Muscle layer of colon (tissue), 2 donors: ENCODE measurements at regions not wholly inside any gene's neighbourhood (a gene's known extent, or its start where the extent isn't known, plus 50 kb on each side); places are given as distances from the start of the nearest gene placed in this dataset.

Experiments used
- H3K27ac ChIP-seq: one replicate; pipeline ENCODE4 v1.7.0; 2013; ENCODE audit warnings: low read depth, mild to moderate bottlenecking, low read length, moderate library complexity
- H3K27me3 ChIP-seq, 2 donors: one replicate each; pipeline ENCODE4 v1.7.0; 2013; ENCODE audit warnings: low read length in 2 of 2, mild to moderate bottlenecking in 2 of 2; ENCODE audit not compliant: insufficient read depth in 2 of 2, control insufficient read depth in 1 of 2
- H3K36me3 ChIP-seq: one replicate; pipeline ENCODE4 v1.7.0; 2013; ENCODE audit warnings: mild to moderate bottlenecking, low read length; ENCODE audit not compliant: insufficient read depth
- H3K4me1 ChIP-seq: one replicate; pipeline ENCODE4 v1.7.0; 2013; ENCODE audit warnings: mild to moderate bottlenecking, low read length; ENCODE audit not compliant: insufficient read depth
- H3K4me3 ChIP-seq, 2 donors: one replicate each; pipeline ENCODE4 v1.7.0; 2013; ENCODE audit warnings: low read length in 2 of 2, low read depth in 1 of 2, mild to moderate bottlenecking in 1 of 2, moderate library complexity in 1 of 2
- H3K9ac ChIP-seq: one replicate; pipeline ENCODE4 v1.7.0; 2013; ENCODE audit warnings: low read length
- H3K9me3 ChIP-seq: one replicate; pipeline ENCODE4 v1.7.0; 2013; ENCODE audit warnings: mild to moderate bottlenecking, low read length
- donor health status: abdominal sarcoma.
- donor health status: Adenocarcinoma of cecum.

- H3K4me1 ChIP-seq = no peaks in the 10 kb centered on the region
- H3K9ac ChIP-seq = no peak overlapping the region
- H3K36me3 ChIP-seq = no peaks in the 10 kb centered on the region
- H3K27me3 ChIP-seq = no peaks in the 10 kb centered on the region
- H3K27ac ChIP-seq = no peak overlapping the region
- H3K4me3 ChIP-seq = no peak overlapping the region
- no peaks in the 10 kb centered on the region for H3K9me3 ChIP-seq
Observed at GRCh38 chr11:135036488-135037297, 624.7 kb upstream of the B3GAT1 start.

DNA sequence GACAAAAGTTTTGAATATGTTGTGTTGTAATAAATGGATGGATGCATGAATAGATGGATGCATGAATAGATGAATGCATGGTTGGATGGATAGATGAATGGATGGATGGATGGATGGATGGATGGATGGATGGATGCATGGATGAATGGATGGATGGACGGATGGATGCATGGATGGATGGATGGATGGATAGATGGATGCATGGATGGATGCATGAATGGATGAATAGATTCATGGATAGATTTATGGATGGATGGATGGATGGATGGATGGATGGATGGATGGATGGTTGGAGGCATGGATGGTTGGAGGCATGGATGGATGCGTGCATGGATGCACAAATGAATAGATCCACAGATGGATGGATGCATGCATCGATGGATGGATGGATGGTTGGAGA, 623.2 kb upstream of the B3GAT1 start:
- no peaks in the 10 kb centered on the region for H3K36me3 ChIP-seq
- H3K4me1 ChIP-seq = no peaks in the 10 kb centered on the region
- H3K9me3 ChIP-seq = no peaks in the 10 kb centered on the region
- no peak overlapping the region for H3K27ac ChIP-seq
- H3K4me3 ChIP-seq = no peak overlapping the region
- no peak overlapping the region for H3K9ac ChIP-seq
- H3K27me3 ChIP-seq = peaks cover 0 to 5% of the 10 kb centered on the region in 2 donors

DNA sequence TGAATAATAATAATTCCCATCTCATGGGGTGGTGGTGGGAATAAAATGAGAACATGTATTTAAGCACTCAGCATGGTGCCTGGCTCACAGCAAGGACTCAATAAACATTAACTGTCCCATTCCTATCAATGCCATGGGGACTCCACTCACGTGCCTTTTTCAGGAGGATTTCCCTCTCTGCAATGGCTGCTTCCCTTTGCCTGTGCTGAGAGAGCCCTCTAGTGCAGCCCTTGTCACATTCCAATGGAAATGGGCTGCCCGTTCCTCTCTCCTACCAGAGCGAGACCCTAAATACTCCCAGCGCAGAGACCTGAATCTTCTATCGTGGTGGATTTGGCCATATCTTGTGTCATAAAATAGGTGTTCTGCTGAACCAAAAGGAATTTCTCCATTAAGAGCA, 621.5 kb upstream of the B3GAT1 start:
- Histone ChIP-seq H3K27ac (no peak overlapping the region), H3K4me3 (no peak overlapping the region), H3K9me3 (no peaks in the 10 kb centered on the region), H3K4me1 (no peaks in the 10 kb centered on the region), H3K36me3 (no peaks in the 10 kb centered on the region), H3K27me3 (peaks cover 0 to 5% of the 10 kb centered on the region in 2 donors), H3K9ac (no peak overlapping the region)

GRCh38 chr11:135031205-135031989, 619.4 kb upstream of the B3GAT1 start:
- Histone ChIP-seq H3K9me3 (no peaks in the 10 kb centered on the region), H3K27me3 (peaks cover 0 to 5% of the 10 kb centered on the region in 2 donors), H3K4me3 (no peak overlapping the region), H3K9ac (no peak overlapping the region), H3K27ac (no peak overlapping the region), H3K36me3 (no peaks in the 10 kb centered on the region), H3K4me1 (no peaks in the 10 kb centered on the region)

DNA sequence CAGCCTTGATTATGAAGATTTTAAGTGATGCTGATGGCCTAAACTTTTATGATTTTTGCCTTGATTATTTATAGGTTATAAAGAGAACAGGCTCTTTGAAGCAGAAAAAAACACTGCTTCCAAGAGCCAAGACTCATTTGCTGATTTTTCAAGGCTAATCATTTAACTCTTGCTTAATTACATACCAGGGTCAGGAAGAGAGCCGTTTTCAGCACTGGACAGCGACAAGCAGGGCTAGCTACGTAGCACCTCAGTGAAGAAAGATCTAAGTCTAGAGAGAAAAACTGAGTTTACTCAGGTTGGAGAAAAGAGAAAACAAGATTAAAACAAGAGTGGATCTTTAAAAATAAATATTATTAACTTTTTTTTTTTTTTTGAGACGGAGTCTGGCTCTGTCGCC, 615.4 kb upstream of the B3GAT1 start:
- Histone ChIP-seq H3K9ac (no peak overlapping the region), H3K9me3 (no peaks in the 10 kb centered on the region), H3K27me3 (peaks cover 0 to 5% of the 10 kb centered on the region in 2 donors)

GRCh38 chr11:135023499-135023898, 611.5 kb upstream of the B3GAT1 start:
- no peaks in the 10 kb centered on the region for H3K36me3 ChIP-seq
- H3K27ac ChIP-seq = no peak overlapping the region
- H3K9me3 ChIP-seq = no peaks in the 10 kb centered on the region
- H3K27me3 ChIP-seq = no peaks in the 10 kb centered on the region
- H3K9ac ChIP-seq = no peak overlapping the region
- no peaks in the 10 kb centered on the region for H3K4me1 ChIP-seq
- H3K4me3 ChIP-seq = no peak overlapping the region

More for the DNA sequence above, 615.4 kb upstream of the B3GAT1 start:
- no peaks in the 10 kb centered on the region for H3K36me3 ChIP-seq
- H3K27ac ChIP-seq = no peak overlapping the region
- H3K4me1 ChIP-seq = no peaks in the 10 kb centered on the region
- no peak overlapping the region for H3K4me3 ChIP-seq

DNA sequence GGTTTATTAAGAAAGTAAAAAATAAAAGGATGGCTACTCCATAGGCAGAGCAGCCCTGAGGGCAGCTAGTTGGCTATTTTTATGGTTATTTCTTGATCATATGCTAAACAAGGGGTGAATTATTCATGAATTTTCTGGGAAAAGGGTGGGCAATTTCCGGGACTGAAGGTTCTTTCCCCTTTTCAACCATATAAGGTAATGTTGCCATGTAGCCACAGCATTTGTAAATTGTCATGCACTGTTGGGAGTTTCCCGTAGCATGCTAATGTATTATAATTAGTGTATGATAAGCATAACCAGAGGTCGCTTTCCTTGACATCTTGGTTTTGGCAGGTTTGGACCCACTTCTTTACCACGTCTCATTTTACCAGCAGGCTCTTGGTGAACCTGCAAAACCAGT, 610.4 kb upstream of the B3GAT1 start:
- no peak overlapping the region for H3K27ac ChIP-seq
- H3K4me3 ChIP-seq = no peak overlapping the region
- H3K4me1 ChIP-seq = no peaks in the 10 kb centered on the region
- H3K27me3 ChIP-seq = no peaks in the 10 kb centered on the region
- no peak overlapping the region for H3K9ac ChIP-seq
- H3K9me3 ChIP-seq = no peaks in the 10 kb centered on the region
- H3K36me3 ChIP-seq = no peaks in the 10 kb centered on the region

DNA sequence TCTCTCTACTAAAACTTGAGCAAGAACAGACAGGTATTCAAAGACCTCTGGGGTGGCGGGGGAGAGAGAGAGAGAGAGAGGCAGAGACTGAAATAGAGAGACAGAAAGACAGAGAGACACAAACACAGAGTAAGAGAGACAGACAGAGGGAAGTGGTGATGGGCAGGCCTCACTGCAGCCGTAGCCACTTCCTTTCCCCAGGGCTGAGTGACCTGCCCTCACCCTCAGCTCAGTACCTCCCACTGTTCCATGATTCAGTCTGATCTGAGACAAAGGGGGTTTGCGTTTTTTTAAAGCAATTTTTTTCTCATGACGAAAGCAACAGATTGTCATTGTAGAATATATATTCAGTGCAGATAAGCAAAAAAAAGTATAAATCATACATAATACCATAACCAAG, 607.9 kb upstream of the B3GAT1 start:
- Histone ChIP-seq H3K27me3 (no peaks in the 10 kb centered on the region), H3K9me3 (no peaks in the 10 kb centered on the region), H3K4me1 (no peaks in the 10 kb centered on the region), H3K36me3 (no peaks in the 10 kb centered on the region), H3K27ac (no peak overlapping the region), H3K4me3 (no peak overlapping the region), H3K9ac (no peak overlapping the region)

DNA sequence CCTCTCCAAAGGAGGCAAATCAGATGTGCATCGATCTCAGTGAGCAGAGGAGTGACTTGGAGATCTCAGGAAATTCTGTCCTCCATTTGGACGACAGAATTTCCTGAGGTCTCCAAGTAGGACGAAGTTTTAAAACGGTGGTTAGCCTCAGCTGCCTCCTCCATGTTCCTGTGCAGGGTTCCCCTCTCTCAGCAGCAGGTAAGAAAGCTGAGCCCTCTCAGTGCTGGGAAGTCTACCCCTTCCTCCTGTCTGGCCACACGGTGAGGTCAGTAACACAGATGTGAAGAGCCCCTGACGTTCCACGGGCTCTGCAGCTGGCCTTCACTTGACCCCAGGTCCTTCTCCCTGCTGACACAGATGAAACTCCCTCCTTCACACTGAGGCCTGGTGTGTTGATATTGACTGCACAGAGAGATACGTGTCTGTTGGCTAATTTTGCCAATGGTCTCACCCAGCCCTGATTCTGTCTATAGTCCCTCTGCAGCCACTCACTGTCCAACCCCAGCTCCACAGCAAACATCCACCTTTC, 607.4 kb upstream of the B3GAT1 start:
- H3K4me1 ChIP-seq = no peaks in the 10 kb centered on the region
- H3K9me3 ChIP-seq = no peaks in the 10 kb centered on the region
- no peaks in the 10 kb centered on the region for H3K27me3 ChIP-seq
- H3K4me3 ChIP-seq = no peak overlapping the region
- H3K9ac ChIP-seq = no peak overlapping the region
- H3K27ac ChIP-seq = no peak overlapping the region
- H3K36me3 ChIP-seq = no peaks in the 10 kb centered on the region

DNA sequence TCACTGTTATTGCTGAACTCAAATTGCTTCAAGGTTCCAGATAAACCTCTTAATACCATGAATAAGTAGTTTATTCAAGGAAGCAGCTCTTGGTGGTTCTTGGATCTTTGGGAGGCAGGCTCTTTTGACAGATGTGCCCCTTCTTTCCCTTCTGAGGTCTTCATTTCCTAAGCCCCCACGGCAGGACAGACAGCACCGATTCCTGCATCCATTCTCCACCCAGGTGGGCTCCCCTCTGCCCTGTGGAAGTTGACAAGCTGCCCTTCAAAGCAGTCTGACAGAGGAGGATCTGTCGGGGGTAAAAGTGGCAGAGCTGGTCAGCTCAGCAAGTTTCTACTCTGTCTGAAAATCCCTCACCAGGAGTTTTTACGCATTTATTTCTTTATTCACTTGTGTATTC, 605.3 kb upstream of the B3GAT1 start:
- H3K36me3 ChIP-seq = no peaks in the 10 kb centered on the region
- no peaks in the 10 kb centered on the region for H3K4me1 ChIP-seq
- no peak overlapping the region for H3K27ac ChIP-seq
- no peaks in the 10 kb centered on the region for H3K27me3 ChIP-seq
- H3K4me3 ChIP-seq = no peak overlapping the region
- no peaks in the 10 kb centered on the region for H3K9me3 ChIP-seq
- no peak overlapping the region for H3K9ac ChIP-seq

DNA sequence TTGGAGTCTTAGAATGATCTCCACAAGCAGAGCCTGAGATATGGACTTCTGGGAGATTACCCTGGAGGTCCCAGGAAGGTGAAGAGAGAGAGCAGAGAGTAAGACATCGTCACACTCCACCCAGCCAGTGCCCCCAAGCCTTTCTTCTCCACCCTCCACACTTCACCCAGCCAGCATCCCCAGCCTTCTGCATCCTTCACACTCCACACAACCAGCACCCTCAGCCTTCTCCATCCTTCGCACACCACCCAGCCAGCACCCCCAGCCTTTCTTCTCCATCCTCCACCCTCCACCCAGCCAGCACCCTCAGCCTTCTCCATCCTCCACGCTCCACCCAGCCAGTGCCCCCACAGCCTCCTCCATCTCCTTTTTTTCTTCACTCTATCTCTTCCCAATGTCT, 603.9 kb upstream of the B3GAT1 start:
- H3K27me3 ChIP-seq = no peaks in the 10 kb centered on the region
- no peak overlapping the region for H3K9ac ChIP-seq
- H3K4me1 ChIP-seq = no peaks in the 10 kb centered on the region
- no peak overlapping the region for H3K27ac ChIP-seq
- H3K4me3 ChIP-seq = no peak overlapping the region
- H3K36me3 ChIP-seq = no peaks in the 10 kb centered on the region
- H3K9me3 ChIP-seq = no peaks in the 10 kb centered on the region
